ENCODE measurements at regions not wholly inside any gene's neighbourhood (a gene's known extent, or its start where the extent isn't known, plus 50 kb on each side); places are given as distances from the start of the nearest gene placed in this dataset.

- TF ChIP-seq, protein P1, sequence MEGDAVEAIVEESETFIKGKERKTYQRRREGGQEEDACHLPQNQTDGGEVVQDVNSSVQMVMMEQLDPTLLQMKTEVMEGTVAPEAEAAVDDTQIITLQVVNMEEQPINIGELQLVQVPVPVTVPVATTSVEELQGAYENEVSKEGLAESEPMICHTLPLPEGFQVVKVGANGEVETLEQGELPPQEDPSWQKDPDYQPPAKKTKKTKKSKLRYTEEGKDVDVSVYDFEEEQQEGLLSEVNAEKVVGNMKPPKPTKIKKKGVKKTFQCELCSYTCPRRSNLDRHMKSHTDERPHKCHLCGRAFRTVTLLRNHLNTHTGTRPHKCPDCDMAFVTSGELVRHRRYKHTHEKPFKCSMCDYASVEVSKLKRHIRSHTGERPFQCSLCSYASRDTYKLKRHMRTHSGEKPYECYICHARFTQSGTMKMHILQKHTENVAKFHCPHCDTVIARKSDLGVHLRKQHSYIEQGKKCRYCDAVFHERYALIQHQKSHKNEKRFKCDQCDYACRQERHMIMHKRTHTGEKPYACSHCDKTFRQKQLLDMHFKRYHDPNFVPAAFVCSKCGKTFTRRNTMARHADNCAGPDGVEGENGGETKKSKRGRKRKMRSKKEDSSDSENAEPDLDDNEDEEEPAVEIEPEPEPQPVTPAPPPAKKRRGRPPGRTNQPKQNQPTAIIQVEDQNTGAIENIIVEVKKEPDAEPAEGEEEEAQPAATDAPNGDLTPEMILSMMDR (IDR thresholded peaks at IDR 0.05; ENCODE audit: low read depth, low read length) = no peak
- TF ChIP-seq POLR2A (IDR thresholded peaks at IDR 0.05; ENCODE audit: extremely low read depth, insufficient read length) (no peak), MYC (IDR thresholded peaks at IDR 0.05; ENCODE audit: low read depth, low read length) (no peak), MAX (IDR thresholded peaks at IDR 0.05; ENCODE audit: low read depth, low read length) (no peak)
- DNase-seq (ENCODE audit: low read depth) = no peak
- no peak overlapping the region for H3K4me3 ChIP-seq (ENCODE audit: low read depth, low read length)
These were observed 824.9 kb downstream of the TBC1D22A start for GRCh38 chr22:47587361-47587760.

DNA sequence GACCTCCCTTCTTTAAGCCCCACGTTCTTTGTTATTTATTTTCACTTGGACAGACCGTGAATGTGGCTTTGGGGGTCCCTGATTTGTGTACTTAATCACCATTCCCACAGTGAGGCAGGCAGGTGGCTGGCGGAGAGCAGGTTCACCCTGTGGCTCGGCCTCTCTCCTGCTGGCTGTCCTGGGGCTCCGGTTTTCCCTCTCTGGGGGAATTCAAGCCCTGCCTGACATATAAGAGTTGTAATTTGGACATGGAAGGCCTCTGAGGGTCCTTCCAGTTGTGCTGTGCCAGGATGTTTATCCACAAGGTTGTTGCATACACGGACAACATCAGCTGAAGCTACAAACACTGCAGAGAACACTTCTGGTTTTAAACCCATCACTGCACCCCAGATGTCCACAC lies 824.5 kb downstream of the TBC1D22A start:
- DNase-seq (ENCODE audit: low read depth) = no peak
- TF ChIP-seq MYC (IDR thresholded peaks at IDR 0.05; ENCODE audit: low read depth, low read length) (no peak), POLR2A (IDR thresholded peaks at IDR 0.05; ENCODE audit: extremely low read depth, insufficient read length) (no peak), MAX (IDR thresholded peaks at IDR 0.05; ENCODE audit: low read depth, low read length) (no peak)
- TF ChIP-seq, protein P1 (IDR thresholded peaks at IDR 0.05; ENCODE audit: low read depth, low read length) = no peak

DNA sequence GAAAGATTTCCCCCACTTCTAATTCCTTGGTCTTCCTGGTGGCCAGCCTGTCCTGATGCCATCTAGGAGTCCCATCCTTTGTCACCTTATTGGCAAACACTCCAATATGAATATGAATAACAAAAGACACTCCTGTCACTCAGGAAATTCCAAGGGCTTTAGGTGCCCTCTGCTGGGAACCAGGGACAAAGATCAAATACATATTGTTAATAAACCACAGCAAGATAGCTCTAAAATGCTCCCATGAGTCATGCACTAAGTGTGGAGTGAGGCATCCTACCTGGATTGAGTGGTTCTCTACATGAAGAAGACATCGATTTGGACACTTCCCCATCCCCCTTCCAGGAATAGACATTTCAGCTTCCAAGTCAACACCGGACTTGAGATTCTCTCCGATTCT lies 823.6 kb downstream of the TBC1D22A start:
- no peak overlapping the region for H3K4me3 ChIP-seq (ENCODE audit: low read depth, low read length)
- DNase-seq (ENCODE audit: low read depth) = no peak
- TF ChIP-seq MYC (IDR thresholded peaks at IDR 0.05; ENCODE audit: low read depth, low read length) (no peak), MAX (IDR thresholded peaks at IDR 0.05; ENCODE audit: low read depth, low read length) (no peak), POLR2A (IDR thresholded peaks at IDR 0.05; ENCODE audit: extremely low read depth, insufficient read length) (no peak)
- TF ChIP-seq, protein P1 (IDR thresholded peaks at IDR 0.05; ENCODE audit: low read depth, low read length) = no peak

More for the DNA sequence above, 824.5 kb downstream of the TBC1D22A start:
- no peak overlapping the region for H3K4me3 ChIP-seq (ENCODE audit: low read depth, low read length)

GRCh38 chr22:47583959-47584562 lies 821.6 kb downstream of the TBC1D22A start:
- TF ChIP-seq, protein P1 (IDR thresholded peaks at IDR 0.05; ENCODE audit: low read depth, low read length) = no peak
- TF ChIP-seq POLR2A (IDR thresholded peaks at IDR 0.05; ENCODE audit: extremely low read depth, insufficient read length) (no peak), MYC (IDR thresholded peaks at IDR 0.05; ENCODE audit: low read depth, low read length) (no peak), MAX (IDR thresholded peaks at IDR 0.05; ENCODE audit: low read depth, low read length) (no peak)
- no peak for DNase-seq (ENCODE audit: low read depth)
- no peak overlapping the region for H3K4me3 ChIP-seq (ENCODE audit: low read depth, low read length)

GRCh38 chr22:47582067-47582466 lies 819.6 kb downstream of the TBC1D22A start:
- H3K4me3 ChIP-seq (ENCODE audit: low read depth, low read length) = no peak overlapping the region
- no peak for DNase-seq (ENCODE audit: low read depth)
- TF ChIP-seq MAX (IDR thresholded peaks at IDR 0.05; ENCODE audit: low read depth, low read length) (no peak), MYC (IDR thresholded peaks at IDR 0.05; ENCODE audit: low read depth, low read length) (no peak), POLR2A (IDR thresholded peaks at IDR 0.05; ENCODE audit: extremely low read depth, insufficient read length) (no peak)
- TF ChIP-seq, protein P1 (IDR thresholded peaks at IDR 0.05; ENCODE audit: low read depth, low read length) = no peak

Data from NB4 (cell line).